HepG2 (cell line): ENCODE measurements at regions not wholly inside any gene's neighbourhood (a gene's known extent, or its start where the extent isn't known, plus 50 kb on each side); places are given as distances from the start of the nearest gene placed in this dataset.

Source experiments
- ATAC-seq: fragments of 200-7000 bp; cut with Tn5 transposase; 3 replicates; pipeline ENCODE4 v1.9.1; 2020; ENCODE audit warnings: mild to moderate bottlenecking, moderate library complexity
- BruUV-seq: library from RNA; stranded (reverse); fragments of 400-500 nt; replicated peaks from 2 replicates; lab custom pipeline; 2021; lab: Mats Ljungman, UMichigan
- CTCF ChIA-PET: fragments of 300-600 bp; formaldehyde crosslinking; extraction: SDS; loops from one replicate; lab custom pipeline; 2021; ENCODE audit warnings: low total read pairs, inconsistent platforms, low intra/inter-chr PET ratio; lab: Yijun Ruan, JAX
- POLR2A ChIA-PET: fragments of 350-600 bp; sonication (Branson Sonifier 250); formaldehyde crosslinking; loops from one replicate; lab custom pipeline; 2020; ENCODE audit warnings: antibody characterized with exemption, inconsistent platforms; lab: Yijun Ruan, JAX
- DNase-seq: peaks from one replicate; pipeline ENCODE4 v3.0.0-alpha.2; 2015; ENCODE audit warnings: low spot score
- FAIRE-seq: peaks from 3 replicates; lab custom pipeline; 2011; peaks lifted over from hg19 to GRCh38; lab: Jason Lieb, UNC
- H2AFZ ChIP-seq: one replicate; pipeline ENCODE4 v1.6.1; 2011; ENCODE audit warnings: low read length, inconsistent platforms
- H3K27ac ChIP-seq: fragments of 300-600 bp; 3 replicates; pipeline ENCODE4 v1.8.0; 2011; ENCODE audit warnings: mixed run types, mild to moderate bottlenecking, mixed read lengths, low read length, inconsistent platforms; ENCODE audit not compliant: insufficient read depth; ENCODE audit errors: extremely low read length
- H3K27me3 ChIP-seq, 2 experiments: fragments of 200-600 bp in 1 of 2; 2 replicates in 1 of 2; 3 replicates in 1 of 2; pipeline versions ENCODE4 v1.6.0 to v1.8.0; 2011; ENCODE audit warnings: low read length in 2 of 2, mild to moderate bottlenecking in 2 of 2, moderate library complexity in 2 of 2, inconsistent platforms in 1 of 2; ENCODE audit not compliant: insufficient read depth in 2 of 2, control insufficient read depth in 1 of 2
- H3K36me3 ChIP-seq, 2 experiments: fragments of 200-600 bp in 1 of 2; replicated peaks in 1 of 2; 2 replicates in 1 of 2; 3 replicates in 1 of 2; pipeline versions ENCODE4 v1.5.1 to v1.8.0; 2011; ENCODE audit warnings: low read length in 2 of 2, inconsistent platforms in 1 of 2; ENCODE audit not compliant: insufficient read depth in 2 of 2, control insufficient read depth in 1 of 2
- H3K4me1 ChIP-seq: 2 replicates; pipeline ENCODE4 v1.5.1; 2012; ENCODE audit warnings: low read length, inconsistent platforms; ENCODE audit not compliant: insufficient read depth
- H3K4me2 ChIP-seq: 2 replicates; pipeline ENCODE4 v1.6.0; 2011; ENCODE audit warnings: low read depth, low read length, inconsistent platforms
- H3K4me3 ChIP-seq, 3 experiments: fragments of 200-600 bp in 1 of 3; sonication (generic), shearing (Covaris generic) in 1 of 3; replicated peaks in 1 of 3; 2 replicates each; pipeline ENCODE4 v1.5.1; 2011 to 2016; ENCODE audit warnings: low read length in 3 of 3, inconsistent platforms in 2 of 3, low read depth in 2 of 3, mild to moderate bottlenecking in 2 of 3, control low read depth in 1 of 3, mixed read lengths in 1 of 3; ENCODE audit not compliant: insufficient read depth in 1 of 3
- H3K79me2 ChIP-seq: one replicate; pipeline ENCODE4 v1.6.1; 2011; ENCODE audit warnings: low read length, inconsistent platforms; ENCODE audit not compliant: insufficient read depth
- H3K9ac ChIP-seq: 2 replicates; pipeline ENCODE4 v1.6.0; 2011; ENCODE audit warnings: mild to moderate bottlenecking, low read depth, low read length, inconsistent platforms; ENCODE audit not compliant: insufficient read depth
- H3K9me3 ChIP-seq: 2 replicates; pipeline ENCODE4 v1.5.1; 2012; ENCODE audit warnings: mild to moderate bottlenecking, low read length
- H4K20me1 ChIP-seq: 2 replicates; pipeline ENCODE4 v1.6.0; 2011; ENCODE audit warnings: inconsistent platforms, mild to moderate bottlenecking, low read length, moderate library complexity; ENCODE audit not compliant: insufficient read depth
- FIP1L1 ChIP-seq: fragments of 200-400 bp; formaldehyde crosslinking; IDR thresholded peaks from 2 replicates; pipeline ENCODE4 v1.6.1; 2018; ENCODE audit warnings: low read depth, mild to moderate bottlenecking, low read length, moderate library complexity, borderline replicate concordance; ENCODE audit not compliant: insufficient read depth
- PAWR ChIP-seq: sonication (generic); formaldehyde crosslinking; IDR thresholded peaks from 2 replicates; pipeline ENCODE4 v1.4.0; 2020; ENCODE audit warnings: missing genetic modification reagents, mild to moderate bottlenecking, borderline replicate concordance
- SNAI1 ChIP-seq: sonication (generic); formaldehyde crosslinking; IDR thresholded peaks from 2 replicates; pipeline ENCODE4 v1.5.0; 2020; ENCODE audit warnings: mild to moderate bottlenecking, missing genetic modification reagents, borderline replicate concordance
- ZFP41 ChIP-seq: sonication (generic); formaldehyde crosslinking; IDR thresholded peaks from 2 replicates; pipeline ENCODE4 v1.4.0; 2020; ENCODE audit warnings: mild to moderate bottlenecking, missing genetic modification reagents, borderline replicate concordance
- WGBS: methylation state at CpG from one replicate; pipeline ENCODE4 v1.1.6; 2017; ENCODE audit warnings: low lambda C conversion rate; 5-methylcytosine and 5-hydroxymethylcytosine counted together
- in situ Hi-C: cut with HindIII; loops from 2 replicates; pipeline ENCODE4 v1.10.0; 2017; ENCODE audit warnings: low pct_unique_long_range_greater_than_20kb; ENCODE audit not compliant: extremely low pct_ligation_motif_present
- intact Hi-C: fragments of 100-400 bp; cut with micrococcal nuclease; formaldehyde crosslinking; loops from one replicate; pipeline ENCODE4 v1.10.0; 2022; ENCODE audit not compliant: unreplicated experiment
- TF ChIP-seq, protein P1 (sequence below): sonication (generic); formaldehyde crosslinking; IDR thresholded peaks from 2 replicates; pipeline ENCODE4 v1.4.0; 2020; ENCODE audit warnings: missing genetic modification reagents, mild to moderate bottlenecking, borderline replicate concordance
- TF ChIP-seq, protein P2 (sequence below): sonication (generic); formaldehyde crosslinking; IDR thresholded peaks from 2 replicates; pipeline ENCODE4 v1.8.0; 2022; ENCODE audit warnings: missing genetic modification reagents, mild to moderate bottlenecking, moderate library complexity, borderline replicate concordance
- TF ChIP-seq, protein P3 (sequence below): sonication (generic); formaldehyde crosslinking; IDR thresholded peaks from 2 replicates; pipeline ENCODE4 v1.8.1; 2023; ENCODE audit warnings: mild to moderate bottlenecking, missing genetic modification reagents
- TF ChIP-seq, protein P4 (sequence below): sonication (generic); formaldehyde crosslinking; IDR thresholded peaks from 2 replicates; pipeline ENCODE4 v1.8.1; 2022; ENCODE audit warnings: low read depth, mild to moderate bottlenecking, missing genetic modification reagents

DNA sequence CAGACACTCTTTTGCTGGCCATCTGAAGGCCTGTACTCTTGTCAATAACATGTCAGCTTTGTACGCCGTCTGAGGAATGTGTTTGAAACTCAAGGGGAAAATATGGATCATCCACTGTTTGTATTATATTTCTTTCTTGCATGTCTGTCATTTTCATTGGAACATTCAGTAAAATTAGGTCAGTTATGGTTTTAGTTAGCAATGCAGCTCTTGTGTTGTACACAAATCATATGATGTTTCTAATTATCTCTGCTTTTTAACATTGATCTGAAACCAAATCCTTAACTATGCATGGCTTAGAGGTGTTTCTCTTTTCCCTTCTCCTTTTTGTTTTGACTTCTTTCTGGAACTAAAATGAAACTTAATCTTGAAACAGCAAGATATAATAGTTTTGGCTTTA lies 333.6 kb upstream of the PRICKLE1 start:
- H3K4me3 ChIP-seq: no peak overlapping the region
- no peak overlapping the region for H3K9ac ChIP-seq
- no peak overlapping the region for H2AFZ ChIP-seq
- in situ Hi-C loops: no loop called here
- POLR2A ChIA-PET: no interaction called here
- H3K36me3 ChIP-seq: no peaks in the 10 kb centered on the region
- ATAC-seq (no peak), FAIRE-seq (no peak)
- H3K27me3 ChIP-seq: no peaks in the 10 kb centered on the region
- TF ChIP-seq, protein P1, sequence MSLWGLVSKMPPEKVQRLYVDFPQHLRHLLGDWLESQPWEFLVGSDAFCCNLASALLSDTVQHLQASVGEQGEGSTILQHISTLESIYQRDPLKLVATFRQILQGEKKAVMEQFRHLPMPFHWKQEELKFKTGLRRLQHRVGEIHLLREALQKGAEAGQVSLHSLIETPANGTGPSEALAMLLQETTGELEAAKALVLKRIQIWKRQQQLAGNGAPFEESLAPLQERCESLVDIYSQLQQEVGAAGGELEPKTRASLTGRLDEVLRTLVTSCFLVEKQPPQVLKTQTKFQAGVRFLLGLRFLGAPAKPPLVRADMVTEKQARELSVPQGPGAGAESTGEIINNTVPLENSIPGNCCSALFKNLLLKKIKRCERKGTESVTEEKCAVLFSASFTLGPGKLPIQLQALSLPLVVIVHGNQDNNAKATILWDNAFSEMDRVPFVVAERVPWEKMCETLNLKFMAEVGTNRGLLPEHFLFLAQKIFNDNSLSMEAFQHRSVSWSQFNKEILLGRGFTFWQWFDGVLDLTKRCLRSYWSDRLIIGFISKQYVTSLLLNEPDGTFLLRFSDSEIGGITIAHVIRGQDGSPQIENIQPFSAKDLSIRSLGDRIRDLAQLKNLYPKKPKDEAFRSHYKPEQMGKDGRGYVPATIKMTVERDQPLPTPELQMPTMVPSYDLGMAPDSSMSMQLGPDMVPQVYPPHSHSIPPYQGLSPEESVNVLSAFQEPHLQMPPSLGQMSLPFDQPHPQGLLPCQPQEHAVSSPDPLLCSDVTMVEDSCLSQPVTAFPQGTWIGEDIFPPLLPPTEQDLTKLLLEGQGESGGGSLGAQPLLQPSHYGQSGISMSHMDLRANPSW: no peak
- TF ChIP-seq, protein P2, sequence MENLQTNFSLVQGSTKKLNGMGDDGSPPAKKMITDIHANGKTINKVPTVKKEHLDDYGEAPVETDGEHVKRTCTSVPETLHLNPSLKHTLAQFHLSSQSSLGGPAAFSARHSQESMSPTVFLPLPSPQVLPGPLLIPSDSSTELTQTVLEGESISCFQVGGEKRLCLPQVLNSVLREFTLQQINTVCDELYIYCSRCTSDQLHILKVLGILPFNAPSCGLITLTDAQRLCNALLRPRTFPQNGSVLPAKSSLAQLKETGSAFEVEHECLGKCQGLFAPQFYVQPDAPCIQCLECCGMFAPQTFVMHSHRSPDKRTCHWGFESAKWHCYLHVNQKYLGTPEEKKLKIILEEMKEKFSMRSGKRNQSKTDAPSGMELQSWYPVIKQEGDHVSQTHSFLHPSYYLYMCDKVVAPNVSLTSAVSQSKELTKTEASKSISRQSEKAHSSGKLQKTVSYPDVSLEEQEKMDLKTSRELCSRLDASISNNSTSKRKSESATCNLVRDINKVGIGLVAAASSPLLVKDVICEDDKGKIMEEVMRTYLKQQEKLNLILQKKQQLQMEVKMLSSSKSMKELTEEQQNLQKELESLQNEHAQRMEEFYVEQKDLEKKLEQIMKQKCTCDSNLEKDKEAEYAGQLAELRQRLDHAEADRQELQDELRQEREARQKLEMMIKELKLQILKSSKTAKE (CRISPR knock-in tag): no peak
- no peak for TF ChIP-seq ZFP41
- TF ChIP-seq, protein P3, sequence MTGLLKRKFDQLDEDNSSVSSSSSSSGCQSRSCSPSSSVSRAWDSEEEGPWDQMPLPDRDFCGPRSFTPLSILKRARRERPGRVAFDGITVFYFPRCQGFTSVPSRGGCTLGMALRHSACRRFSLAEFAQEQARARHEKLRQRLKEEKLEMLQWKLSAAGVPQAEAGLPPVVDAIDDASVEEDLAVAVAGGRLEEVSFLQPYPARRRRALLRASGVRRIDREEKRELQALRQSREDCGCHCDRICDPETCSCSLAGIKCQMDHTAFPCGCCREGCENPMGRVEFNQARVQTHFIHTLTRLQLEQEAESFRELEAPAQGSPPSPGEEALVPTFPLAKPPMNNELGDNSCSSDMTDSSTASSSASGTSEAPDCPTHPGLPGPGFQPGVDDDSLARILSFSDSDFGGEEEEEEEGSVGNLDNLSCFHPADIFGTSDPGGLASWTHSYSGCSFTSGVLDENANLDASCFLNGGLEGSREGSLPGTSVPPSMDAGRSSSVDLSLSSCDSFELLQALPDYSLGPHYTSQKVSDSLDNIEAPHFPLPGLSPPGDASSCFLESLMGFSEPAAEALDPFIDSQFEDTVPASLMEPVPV (CRISPR knock-in tag): no peak
- TF ChIP-seq PAWR (CRISPR knock-in tag): no peak
- TF ChIP-seq FIP1L1: no peak
- TF ChIP-seq SNAI1 (CRISPR knock-in tag): no peak
- TF ChIP-seq, protein P4, sequence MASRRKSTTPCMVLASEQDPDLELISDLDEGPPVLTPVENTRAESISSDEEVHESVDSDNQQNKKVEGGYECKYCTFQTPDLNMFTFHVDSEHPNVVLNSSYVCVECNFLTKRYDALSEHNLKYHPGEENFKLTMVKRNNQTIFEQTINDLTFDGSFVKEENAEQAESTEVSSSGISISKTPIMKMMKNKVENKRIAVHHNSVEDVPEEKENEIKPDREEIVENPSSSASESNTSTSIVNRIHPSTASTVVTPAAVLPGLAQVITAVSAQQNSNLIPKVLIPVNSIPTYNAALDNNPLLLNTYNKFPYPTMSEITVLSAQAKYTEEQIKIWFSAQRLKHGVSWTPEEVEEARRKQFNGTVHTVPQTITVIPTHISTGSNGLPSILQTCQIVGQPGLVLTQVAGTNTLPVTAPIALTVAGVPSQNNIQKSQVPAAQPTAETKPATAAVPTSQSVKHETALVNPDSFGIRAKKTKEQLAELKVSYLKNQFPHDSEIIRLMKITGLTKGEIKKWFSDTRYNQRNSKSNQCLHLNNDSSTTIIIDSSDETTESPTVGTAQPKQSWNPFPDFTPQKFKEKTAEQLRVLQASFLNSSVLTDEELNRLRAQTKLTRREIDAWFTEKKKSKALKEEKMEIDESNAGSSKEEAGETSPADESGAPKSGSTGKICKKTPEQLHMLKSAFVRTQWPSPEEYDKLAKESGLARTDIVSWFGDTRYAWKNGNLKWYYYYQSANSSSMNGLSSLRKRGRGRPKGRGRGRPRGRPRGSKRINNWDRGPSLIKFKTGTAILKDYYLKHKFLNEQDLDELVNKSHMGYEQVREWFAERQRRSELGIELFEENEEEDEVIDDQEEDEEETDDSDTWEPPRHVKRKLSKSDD: no peak
- TF ChIP-seq, all 625 proteins: peak for 0
- Histone ChIP-seq H3K79me2 (no peaks in the 10 kb centered on the region), H4K20me1 (no peaks in the 10 kb centered on the region), H3K27ac (no peak overlapping the region), H3K4me1 (no peaks in the 10 kb centered on the region), H3K9me3 (no peaks in the 10 kb centered on the region), H3K4me2 (no peak overlapping the region)
- DNase-seq: no peak
- CTCF ChIA-PET: no interaction called here
- BruUV-seq: no TSS peak
- WGBS: 58% methylated on average over 2 of the region's 2 CpGs
- intact Hi-C loops: no loop called here
